ENCODE measurements at regions not wholly inside any gene's neighbourhood (a gene's known extent, or its start where the extent isn't known, plus 50 kb on each side); places are given as distances from the start of the nearest gene placed in this dataset.

GRCh38 chr6:67231092-67231491 lies 1404.0 kb upstream of the ADGRB3 start:
- CTCF ChIA-PET (ENCODE audit: low intra/inter-chr PET ratio) = no interaction called here
- in situ Hi-C loops (cut with MboI) (no loop called here), intact Hi-C loops (cut with micrococcal nuclease) (no loop called here)
- no peak for ATAC-seq
- Histone ChIP-seq H3K9me1 (ENCODE audit: control insufficient read depth, insufficient read depth, low read length) (no peaks in the 10 kb centered on the region), H3K4me3 (no peak overlapping the region), H2AFZ (ENCODE audit: low read depth, low read length) (peak overlapping the region; percentile 21; the same call in 1 of the 2 replicates), H4K20me1 (replicated peaks; ENCODE audit: control insufficient read depth, insufficient read depth, low read length) (no peaks in the 10 kb centered on the region), H3K4me1 (replicated peaks in 1 of 2; ENCODE audit: control insufficient read depth in 2 of 2, insufficient read depth in 2 of 2, low read length in 2 of 2) (no peaks in the 10 kb centered on the region), H3K4me2 (ENCODE audit: insufficient read depth, low read length) (no peak overlapping the region), H3K27ac (ENCODE audit: extremely low read depth, low read depth, low read length) (no peak overlapping the region), H3K9ac (ENCODE audit: insufficient read depth in 1 of 2, low read depth in 2 of 2, low read length in 2 of 2) (no peak overlapping the region), H3K36me3 (ENCODE audit: control insufficient read depth, insufficient read depth, low read length) (no peaks in the 10 kb centered on the region), H3K9me3 (replicated peaks; ENCODE audit: control insufficient read depth, insufficient read depth, low read depth, low read length) (no peaks in the 10 kb centered on the region), H3K27me3 (ENCODE audit: control insufficient read depth in 2 of 2, insufficient read depth in 2 of 2, low read length in 2 of 2) (no peaks in the 10 kb centered on the region), H3K79me2 (ENCODE audit: control insufficient read depth, insufficient read depth, low read length) (no peaks in the 10 kb centered on the region)
- POLR2A ChIA-PET = no interaction called here
- FAIRE-seq = no peak
- no TSS peak for BruUV-seq (replicated peaks)
- peak in 1 of 4 experiments; percentile 5 for DNase-seq (ENCODE audit: extremely low read depth in 1 of 4, low spot score in 3 of 4)
- TF ChIP-seq RFX5 (IDR thresholded peaks at IDR 0.05; ENCODE audit: low read depth, low read length) (no peak), MEIS2 (IDR thresholded peaks at IDR 0.05; ENCODE audit: partially characterized antibody) (peak; percentile 41), SPI1 (IDR thresholded peaks at IDR 0.05; ENCODE audit: borderline replicate concordance, low read depth, low read length) (peak; percentile 84)
- WGBS (ENCODE audit: insufficient coverage, low coverage, missing lambda C conversion rate) = 50% methylated on average over 1 of the region's 1 CpG

DNA sequence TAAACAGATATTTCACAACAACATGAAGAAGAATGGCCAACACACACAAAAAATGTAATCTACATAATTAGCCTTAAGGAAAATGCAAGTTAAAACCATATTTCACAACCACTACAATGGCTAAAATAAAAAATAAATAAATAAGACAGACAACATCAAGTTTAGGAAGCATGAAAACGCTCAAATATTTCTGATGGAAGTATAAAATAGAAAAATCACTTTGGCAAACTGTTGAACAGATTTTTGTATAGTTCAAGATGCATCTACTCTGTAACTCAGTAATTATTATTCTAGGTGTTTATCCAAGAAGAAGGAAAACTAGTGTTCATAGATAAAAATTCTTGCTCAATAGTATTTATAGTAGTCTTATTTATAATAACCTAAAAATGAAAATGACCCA lies 1410.1 kb upstream of the ADGRB3 start:
- intact Hi-C loops (cut with micrococcal nuclease) (no loop called here), in situ Hi-C loops (cut with MboI) (no loop called here)
- 9% methylated on average over 1 of the region's 1 CpG for WGBS (ENCODE audit: insufficient coverage, low coverage, missing lambda C conversion rate)
- peaks cover 1% of the 10 kb centered on the region; the same call in 1 of the 2 replicates for H3K9me3 ChIP-seq (replicated peaks; ENCODE audit: control insufficient read depth, insufficient read depth, low read depth, low read length)
- no peaks in the 10 kb centered on the region for H3K36me3 ChIP-seq (ENCODE audit: control insufficient read depth, insufficient read depth, low read length)
- H2AFZ ChIP-seq (ENCODE audit: low read depth, low read length) = no peak overlapping the region
- no TSS peak for BruUV-seq (replicated peaks)
- H3K9ac ChIP-seq (ENCODE audit: insufficient read depth in 1 of 2, low read depth in 2 of 2, low read length in 2 of 2) = no peak overlapping the region
- ATAC-seq (no peak), FAIRE-seq (no peak), DNase-seq (ENCODE audit: extremely low read depth in 1 of 4, low spot score in 3 of 4) (no peak)
- H4K20me1 ChIP-seq (replicated peaks; ENCODE audit: control insufficient read depth, insufficient read depth, low read length) = no peaks in the 10 kb centered on the region
- CTCF ChIA-PET (ENCODE audit: low intra/inter-chr PET ratio) = no interaction called here
- H3K4me2 ChIP-seq (ENCODE audit: insufficient read depth, low read length) = no peak overlapping the region
- no peaks in the 10 kb centered on the region for H3K79me2 ChIP-seq (ENCODE audit: control insufficient read depth, insufficient read depth, low read length)
- H3K9me1 ChIP-seq (ENCODE audit: control insufficient read depth, insufficient read depth, low read length) = no peaks in the 10 kb centered on the region
- H3K27ac ChIP-seq (ENCODE audit: extremely low read depth, low read depth, low read length) = no peak overlapping the region
- POLR2A ChIA-PET = no interaction called here
- TF ChIP-seq ZNF224 (CRISPR knock-in tag; IDR thresholded peaks at IDR 0.05) (no peak), ZNF274 (IDR thresholded peaks at IDR 0.05; ENCODE audit: borderline replicate concordance, low read depth, low read length) (no peak), ZNF316 (IDR thresholded peaks at IDR 0.05) (peak; percentile 30; the same call in 1 of the 2 replicates)
- no peak overlapping the region for H3K4me3 ChIP-seq
- no peaks in the 10 kb centered on the region for H3K27me3 ChIP-seq (ENCODE audit: control insufficient read depth in 2 of 2, insufficient read depth in 2 of 2, low read length in 2 of 2)
- no peaks in the 10 kb centered on the region for H3K4me1 ChIP-seq (replicated peaks in 1 of 2; ENCODE audit: control insufficient read depth in 2 of 2, insufficient read depth in 2 of 2, low read length in 2 of 2)

All from K562 (cell line).